Stomach (tissue), 4 donors: ENCODE measurements at regions not wholly inside any gene's neighbourhood (a gene's known extent, or its start where the extent isn't known, plus 50 kb on each side); places are given as distances from the start of the nearest gene placed in this dataset.

Source experiments
- CTCF ChIP-seq, 7 experiments: fragments of 450-650 bp in 4 of 7; fragments of 200-600 bp in 3 of 7; sonication (generic) in 3 of 7; IDR thresholded peaks; one replicate each; pipeline ENCODE4 v1.5.1; 2016 to 2019; ENCODE audit warnings: antibody characterized with exemption in 7 of 7, control low read depth in 2 of 7, mild to moderate bottlenecking in 1 of 7
- POLR2A ChIP-seq, 4 donors: fragments of 450-650 bp; IDR thresholded peaks; one replicate each; pipeline ENCODE4 v1.6.1; 2016; ENCODE audit warnings: antibody characterized with exemption in 4 of 4, control low read depth in 2 of 4, mild to moderate bottlenecking in 1 of 4, moderate library complexity in 1 of 4
- POLR2AphosphoS5 ChIP-seq, 3 donors: sonication (generic); formaldehyde crosslinking; IDR thresholded peaks; one replicate each; pipeline ENCODE4 v1.6.1; 2016; ENCODE audit warnings: antibody characterized with exemption in 3 of 3

DNA sequence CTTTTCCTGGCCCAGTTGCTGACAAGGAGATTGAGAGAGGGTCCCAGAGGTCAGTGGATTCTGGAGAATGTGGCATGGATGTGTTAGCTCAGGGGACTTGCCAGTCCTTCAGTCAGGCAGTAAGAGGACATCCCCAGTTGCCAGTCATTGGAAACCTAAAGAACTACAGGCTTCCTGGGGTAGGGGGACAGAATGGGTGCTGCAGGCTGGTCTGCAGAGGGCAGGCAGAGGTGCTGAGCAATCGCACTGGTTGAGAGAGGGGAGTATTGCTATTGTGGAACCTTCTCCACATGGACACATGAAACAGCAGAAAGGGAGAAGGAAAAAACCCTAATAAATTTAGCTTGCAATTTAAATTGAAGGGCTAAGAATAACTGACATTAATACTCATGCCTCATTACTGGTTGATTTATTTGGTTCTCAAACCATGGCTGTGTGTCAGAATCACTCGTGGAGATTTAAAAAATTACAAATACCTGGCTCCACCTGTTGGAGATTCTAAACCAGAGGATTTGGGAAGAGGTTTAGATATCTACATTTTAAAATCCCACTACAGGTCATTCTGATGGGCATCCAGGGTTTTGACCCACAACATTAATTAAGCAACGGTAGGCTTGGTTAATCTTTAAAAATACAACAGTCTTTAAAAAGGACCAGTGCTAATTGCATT, 71.2 kb upstream of the SLC38A2 start:
- TF ChIP-seq CTCF (IDR thresholded peaks at IDR 0.05) (no peak), POLR2A (IDR thresholded peaks at IDR 0.05) (no peak), POLR2AphosphoS5 (IDR thresholded peaks at IDR 0.05) (no peak)
